CD8-positive, alpha-beta memory T cell (primary cell): ENCODE measurements at regions not wholly inside any gene's neighbourhood (a gene's known extent, or its start where the extent isn't known, plus 50 kb on each side); places are given as distances from the start of the nearest gene placed in this dataset.

ENCODE experiments used
- CTCF ChIA-PET: fragments of 350-600 bp; sonication (Branson Sonifier 250); formaldehyde crosslinking; loops from one replicate; lab custom pipeline; 2021; ENCODE audit warnings: antibody characterized with exemption; lab: Charles Lee
- POLR2A ChIA-PET: fragments of 350-600 bp; sonication (Branson Sonifier 250); formaldehyde crosslinking; loops from one replicate; lab custom pipeline; 2021; ENCODE audit warnings: antibody characterized with exemption; lab: Charles Lee
- DNase-seq, 5 donors: peaks; one replicate each; pipeline versions ENCODE4 v3.0.0 to v3.0.0-alpha.2; 2020 to 2022; ENCODE audit warnings: mixed read lengths in 1 of 5
- H3K27ac ChIP-seq: one replicate; pipeline ENCODE4 v1.7.0; 2013; ENCODE audit warnings: low read depth, mild to moderate bottlenecking, low read length, moderate library complexity
- H3K27me3 ChIP-seq: 2 replicates; pipeline ENCODE4 v1.7.0; 2013; ENCODE audit warnings: low read length, mild to moderate bottlenecking; ENCODE audit not compliant: insufficient read depth, poor library complexity, severe bottlenecking
- H3K36me3 ChIP-seq: 2 replicates; pipeline ENCODE4 v1.7.0; 2013; ENCODE audit warnings: mild to moderate bottlenecking, low read length, moderate library complexity; ENCODE audit not compliant: insufficient read depth
- H3K4me1 ChIP-seq: 2 replicates; pipeline ENCODE4 v1.7.0; 2013; ENCODE audit warnings: mild to moderate bottlenecking, low read length, moderate library complexity; ENCODE audit not compliant: insufficient read depth
- H3K4me3 ChIP-seq: 2 replicates; pipeline ENCODE4 v1.7.0; 2013; ENCODE audit warnings: mild to moderate bottlenecking, low read length
- H3K9me3 ChIP-seq: 2 replicates; pipeline ENCODE4 v1.7.0; 2013; ENCODE audit warnings: mild to moderate bottlenecking, low read length
- H3K27ac Mint-ChIP-seq, 8 donors: one replicate each; pipeline ENCODE4 v1.8.0; 2020 to 2021; ENCODE audit warnings: mixed read lengths in 8 of 8, mild to moderate bottlenecking in 6 of 8, inconsistent platforms in 3 of 8, moderate library complexity in 3 of 8
- H3K27me3 Mint-ChIP-seq, 2 donors: one replicate each; pipeline ENCODE4 v1.8.0; 2020 to 2021; ENCODE audit warnings: mixed read lengths in 2 of 2, mild to moderate bottlenecking in 1 of 2, moderate library complexity in 1 of 2
- H3K36me3 Mint-ChIP-seq, 3 donors: one replicate each; pipeline ENCODE4 v1.8.0; 2020 to 2021; ENCODE audit warnings: mixed read lengths in 3 of 3, inconsistent platforms in 1 of 3, mild to moderate bottlenecking in 1 of 3
- H3K4me1 Mint-ChIP-seq, 3 donors: one replicate each; pipeline ENCODE4 v1.8.0; 2020 to 2021; ENCODE audit warnings: mixed read lengths in 3 of 3, inconsistent platforms in 1 of 3, mild to moderate bottlenecking in 1 of 3
- H3K4me3 Mint-ChIP-seq, 7 donors: one replicate each; pipeline ENCODE4 v1.8.0; 2020 to 2021; ENCODE audit warnings: mixed read lengths in 7 of 7, mild to moderate bottlenecking in 6 of 7, moderate library complexity in 4 of 7, inconsistent platforms in 2 of 7
- H3K9me3 Mint-ChIP-seq, 5 donors: one replicate each; pipeline ENCODE4 v1.8.0; 2020 to 2022; ENCODE audit warnings: mixed read lengths in 5 of 5, mild to moderate bottlenecking in 3 of 5, moderate library complexity in 2 of 5, inconsistent platforms in 1 of 5

GRCh38 chr4:135838889-135839288 is 1637.3 kb upstream of the PABPC4L start:
- Mint-ChIP-seq H3K27ac (no peak overlapping the region), H3K36me3 (no peaks in the 10 kb centered on the region), H3K27me3 (no peaks in the 10 kb centered on the region), H3K4me1 (no peaks in the 10 kb centered on the region), H3K4me3 (no peak overlapping the region), H3K9me3 (peaks cover 2 to 19% (median 14%) of the 10 kb centered on the region in 5 donors)
- Histone ChIP-seq H3K36me3 (no peaks in the 10 kb centered on the region), H3K4me3 (no peak overlapping the region), H3K4me1 (no peaks in the 10 kb centered on the region), H3K9me3 (no peaks in the 10 kb centered on the region), H3K27ac (no peak overlapping the region), H3K27me3 (no peaks in the 10 kb centered on the region)
- ChIA-PET POLR2A (no interaction called here), CTCF (no interaction called here)
- no peak for DNase-seq

DNA sequence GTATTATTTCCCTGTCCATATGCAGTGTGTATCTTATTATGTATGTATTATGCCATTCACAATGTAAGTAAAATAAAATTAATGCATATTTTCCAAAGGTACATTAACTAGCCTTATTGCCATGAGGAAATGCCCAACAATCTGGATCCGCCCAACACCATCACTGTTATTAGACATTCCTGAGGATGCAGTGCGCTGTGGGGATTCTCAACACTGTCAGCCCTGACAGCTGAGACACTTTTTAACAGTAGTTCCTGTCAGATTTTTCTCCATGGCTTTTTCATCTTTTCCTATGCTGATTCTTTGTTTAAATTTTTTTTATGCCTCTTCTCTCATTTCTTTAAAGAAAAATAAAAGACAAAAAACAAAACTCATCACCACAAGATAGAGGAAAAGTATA is 1632.9 kb upstream of the PABPC4L start:
- Mint-ChIP-seq H3K36me3 (no peaks in the 10 kb centered on the region), H3K4me3 (no peak overlapping the region), H3K9me3 (peaks cover 2 to 21% (median 15%) of the 10 kb centered on the region in 5 donors), H3K27me3 (no peaks in the 10 kb centered on the region), H3K4me1 (no peaks in the 10 kb centered on the region), H3K27ac (no peak overlapping the region)
- no peak overlapping the region for H3K4me3 ChIP-seq
- ChIA-PET CTCF (no interaction called here), POLR2A (no interaction called here)
- no peak for DNase-seq
- no peaks in the 10 kb centered on the region for H3K27me3 ChIP-seq
- no peaks in the 10 kb centered on the region for H3K9me3 ChIP-seq
- no peak overlapping the region for H3K27ac ChIP-seq
- H3K36me3 ChIP-seq = no peaks in the 10 kb centered on the region
- no peaks in the 10 kb centered on the region for H3K4me1 ChIP-seq

DNA sequence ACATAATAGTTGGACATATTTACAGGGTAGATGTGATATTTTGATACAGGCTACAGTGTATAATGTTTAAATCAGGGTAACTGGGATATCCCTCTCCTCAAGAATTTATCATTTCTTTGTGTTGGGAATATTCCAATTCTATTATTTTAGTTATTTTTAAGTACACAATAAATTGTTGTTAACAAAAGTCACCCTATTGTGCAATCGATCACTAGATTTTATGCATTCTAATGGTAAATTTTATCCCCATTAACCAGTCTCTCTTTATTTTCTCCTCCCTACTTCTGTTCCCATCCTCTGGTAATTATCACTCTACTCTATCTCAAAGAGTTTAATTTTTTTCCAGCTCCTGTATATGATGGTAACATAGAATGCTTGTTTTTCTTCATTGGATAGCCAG is 1631.9 kb upstream of the PABPC4L start:
- CTCF ChIA-PET = no interaction called here

GRCh38 chr4:135824759-135825296 is 1623.2 kb upstream of the PABPC4L start:
- H3K4me1 Mint-ChIP-seq = no peaks in the 10 kb centered on the region
- H3K27me3 Mint-ChIP-seq = no peaks in the 10 kb centered on the region
- no peak overlapping the region for H3K4me3 ChIP-seq
- H3K27ac ChIP-seq = no peak overlapping the region
- H3K9me3 Mint-ChIP-seq = peaks cover 0 to 21% (median 5%) of the 10 kb centered on the region in 5 donors
- ChIA-PET CTCF (no interaction called here), POLR2A (no interaction called here)
- no peaks in the 10 kb centered on the region for H3K36me3 ChIP-seq
- H3K36me3 Mint-ChIP-seq = no peaks in the 10 kb centered on the region
- no peaks in the 10 kb centered on the region for H3K4me1 ChIP-seq
- H3K27me3 ChIP-seq = no peaks in the 10 kb centered on the region
- no peak overlapping the region for H3K4me3 Mint-ChIP-seq
- no peak for DNase-seq
- no peaks in the 10 kb centered on the region for H3K9me3 ChIP-seq
- no peak overlapping the region for H3K27ac Mint-ChIP-seq

More for the DNA sequence above, 1631.9 kb upstream of the PABPC4L start:
- H3K9me3 Mint-ChIP-seq = peaks cover 2 to 20% (median 14%) of the 10 kb centered on the region in 5 donors
- no peak overlapping the region for H3K4me3 Mint-ChIP-seq
- H3K27ac Mint-ChIP-seq = no peak overlapping the region
- H3K4me1 ChIP-seq = no peaks in the 10 kb centered on the region
- no peaks in the 10 kb centered on the region for H3K36me3 Mint-ChIP-seq
- H3K27me3 Mint-ChIP-seq = no peaks in the 10 kb centered on the region
- POLR2A ChIA-PET = no interaction called here
- H3K27me3 ChIP-seq = no peaks in the 10 kb centered on the region
- no peak overlapping the region for H3K27ac ChIP-seq
- no peak overlapping the region for H3K4me3 ChIP-seq
- H3K9me3 ChIP-seq = no peaks in the 10 kb centered on the region
- no peak for DNase-seq
- H3K36me3 ChIP-seq = no peaks in the 10 kb centered on the region
- no peaks in the 10 kb centered on the region for H3K4me1 Mint-ChIP-seq

DNA sequence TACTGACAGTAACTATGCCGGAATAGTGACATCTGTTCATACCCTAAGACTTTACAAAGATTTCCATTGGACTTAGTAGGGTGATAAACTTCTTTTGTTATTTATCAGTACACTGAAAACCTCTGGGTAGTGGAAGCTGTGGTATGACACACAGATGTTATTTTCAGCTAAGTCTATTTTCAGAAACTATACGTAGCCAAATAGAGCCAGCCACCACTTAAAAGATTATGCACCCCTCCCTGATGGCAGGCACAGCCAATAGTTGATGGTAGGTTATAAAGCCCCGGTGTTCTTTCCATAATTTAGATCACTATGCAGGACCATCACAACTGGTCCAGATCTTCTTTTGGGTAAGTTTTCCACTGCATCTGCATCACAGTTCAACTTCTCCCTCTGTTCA is 1603.2 kb upstream of the PABPC4L start:
- no peaks in the 10 kb centered on the region for H3K36me3 ChIP-seq

GRCh38 chr4:135777361-135777760 is 1575.8 kb upstream of the PABPC4L start:
- Histone ChIP-seq H3K27me3 (no peaks in the 10 kb centered on the region), H3K4me1 (no peaks in the 10 kb centered on the region), H3K9me3 (no peaks in the 10 kb centered on the region), H3K36me3 (no peaks in the 10 kb centered on the region), H3K4me3 (no peak overlapping the region), H3K27ac (no peak overlapping the region)
- no peak for DNase-seq
- CTCF ChIA-PET = no interaction called here
- Mint-ChIP-seq H3K36me3 (no peaks in the 10 kb centered on the region), H3K4me3 (no peak overlapping the region), H3K4me1 (no peaks in the 10 kb centered on the region), H3K27ac (no peak overlapping the region), H3K27me3 (no peaks in the 10 kb centered on the region), H3K9me3 (peaks cover 0 to 16% (median 6%) of the 10 kb centered on the region in 5 donors)
- POLR2A ChIA-PET = no interaction called here

More for the DNA sequence above, 1603.2 kb upstream of the PABPC4L start:
- H3K4me1 ChIP-seq = no peaks in the 10 kb centered on the region
- POLR2A ChIA-PET = no interaction called here
- no peaks in the 10 kb centered on the region for H3K27me3 ChIP-seq
- Mint-ChIP-seq H3K9me3 (peaks cover 1 to 15% (median 3%) of the 10 kb centered on the region in 5 donors), H3K27me3 (no peaks in the 10 kb centered on the region), H3K4me3 (no peak overlapping the region), H3K27ac (no peak overlapping the region), H3K4me1 (no peaks in the 10 kb centered on the region), H3K36me3 (no peaks in the 10 kb centered on the region)
- H3K4me3 ChIP-seq = no peak overlapping the region
- CTCF ChIA-PET = no interaction called here
- no peaks in the 10 kb centered on the region for H3K9me3 ChIP-seq
- no peak for DNase-seq
- H3K27ac ChIP-seq = no peak overlapping the region

DNA sequence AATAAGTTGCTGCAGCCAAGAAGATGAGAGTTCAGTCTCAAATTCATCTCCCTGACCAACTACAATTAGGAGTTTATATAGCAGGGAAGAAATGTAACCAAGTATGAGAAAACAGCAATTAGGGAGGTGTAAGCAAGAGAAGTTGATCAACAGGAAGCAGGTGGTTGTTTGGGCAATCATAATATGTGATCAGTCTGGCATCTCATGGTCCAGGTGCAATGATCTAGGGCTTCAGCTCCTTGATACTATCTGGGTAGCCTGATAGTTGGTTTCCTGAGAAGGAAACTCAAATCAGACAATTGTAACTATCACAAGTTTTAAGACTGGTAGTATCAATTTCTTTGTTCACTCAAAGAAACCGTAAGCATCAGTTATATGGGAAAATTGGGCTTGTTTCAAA is 1574.3 kb upstream of the PABPC4L start:
- ChIA-PET CTCF (no interaction called here), POLR2A (no interaction called here)
- Histone ChIP-seq H3K4me1 (no peaks in the 10 kb centered on the region), H3K36me3 (no peaks in the 10 kb centered on the region), H3K27me3 (no peaks in the 10 kb centered on the region), H3K4me3 (no peak overlapping the region), H3K27ac (no peak overlapping the region), H3K9me3 (no peaks in the 10 kb centered on the region)
- Mint-ChIP-seq H3K27me3 (no peaks in the 10 kb centered on the region), H3K36me3 (no peaks in the 10 kb centered on the region), H3K27ac (no peak overlapping the region), H3K9me3 (peaks cover 2 to 22% (median 6%) of the 10 kb centered on the region in 5 donors), H3K4me3 (no peak overlapping the region), H3K4me1 (no peaks in the 10 kb centered on the region)
- DNase-seq = no peak

- Histone ChIP-seq H3K27ac (no peak overlapping the region), H3K4me3 (no peak overlapping the region), H3K27me3 (no peaks in the 10 kb centered on the region), H3K9me3 (no peaks in the 10 kb centered on the region), H3K4me1 (no peaks in the 10 kb centered on the region), H3K36me3 (no peaks in the 10 kb centered on the region)
- H3K4me3 Mint-ChIP-seq = no peak overlapping the region
- CTCF ChIA-PET = no interaction called here
- no peaks in the 10 kb centered on the region for H3K36me3 Mint-ChIP-seq
- no peaks in the 10 kb centered on the region for H3K27me3 Mint-ChIP-seq
- POLR2A ChIA-PET = no interaction called here
- H3K4me1 Mint-ChIP-seq = no peaks in the 10 kb centered on the region
- peaks cover 4 to 30% (median 10%) of the 10 kb centered on the region in 5 donors for H3K9me3 Mint-ChIP-seq
- no peak for DNase-seq
- no peak overlapping the region for H3K27ac Mint-ChIP-seq
These were observed 1568.9 kb upstream of the PABPC4L start for GRCh38 chr4:135770505-135770904.
